ENCODE measurements at regions not wholly inside any gene's neighbourhood (a gene's known extent, or its start where the extent isn't known, plus 50 kb on each side); places are given as distances from the start of the nearest gene placed in this dataset.
"Not testable (repeated sequence)": the region's sequence is repeated elsewhere in the genome, so short reads cannot be mapped to it uniquely, and the experiment has no call there.

GRCh38 chrX:42290608-42291007 is 367.3 kb upstream of the CASK start:
- peak in 1 of 4 experiments; percentile 1 for DNase-seq

- DNase-seq, result no peak
These were observed 366.4 kb upstream of the CASK start for GRCh38 chrX:42289492-42290385.

DNA sequence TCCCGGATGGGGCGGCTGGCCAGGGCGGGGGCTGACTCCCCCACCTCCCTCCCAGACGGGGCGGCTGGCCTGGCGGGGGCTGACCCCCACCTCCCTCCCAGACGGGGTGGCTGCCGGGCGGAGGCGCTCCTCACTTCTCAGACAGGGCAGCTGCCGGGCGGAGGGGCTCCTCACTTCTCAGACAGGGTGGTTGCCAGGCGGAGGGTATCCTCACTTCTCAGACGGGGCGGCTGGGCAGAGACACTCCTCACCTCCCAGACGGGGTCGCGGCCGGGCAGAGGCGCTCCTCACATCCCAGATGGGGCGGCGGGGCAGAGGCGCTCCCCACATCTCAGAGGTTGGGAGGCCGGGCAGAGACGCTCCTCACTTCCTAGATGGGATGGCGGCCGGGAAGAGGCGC is 362.3 kb upstream of the CASK start:
- not testable (repeated sequence) for DNase-seq

- no peak for DNase-seq
These were observed 353.8 kb upstream of the CASK start for GRCh38 chrX:42276982-42277690.

GRCh38 chrX:42274151-42274550 is 350.8 kb upstream of the CASK start:
- DNase-seq, result no peak

DNA sequence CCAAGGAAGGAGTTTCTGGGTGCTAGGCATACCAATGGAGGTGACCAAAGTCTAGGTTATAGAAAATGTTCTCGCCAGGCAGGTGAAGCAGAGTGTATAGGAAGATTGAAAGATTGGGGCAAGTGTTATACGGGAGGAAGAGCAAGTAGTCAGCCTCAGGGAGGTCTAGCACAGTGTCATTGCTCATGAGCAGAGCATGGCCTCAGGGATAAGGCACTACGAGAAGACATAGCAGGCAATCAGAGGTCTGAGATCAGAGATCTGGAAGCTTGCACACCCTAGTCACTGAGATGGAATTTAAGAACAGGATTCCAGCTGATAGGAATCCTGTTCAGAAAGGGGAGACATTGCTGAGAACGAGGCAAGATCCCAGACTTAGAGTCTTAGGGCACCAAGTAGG is 350.0 kb upstream of the CASK start:
- no peak for DNase-seq

GRCh38 chrX:42269186-42269585 is 345.8 kb upstream of the CASK start:
- no peak for DNase-seq

DNA sequence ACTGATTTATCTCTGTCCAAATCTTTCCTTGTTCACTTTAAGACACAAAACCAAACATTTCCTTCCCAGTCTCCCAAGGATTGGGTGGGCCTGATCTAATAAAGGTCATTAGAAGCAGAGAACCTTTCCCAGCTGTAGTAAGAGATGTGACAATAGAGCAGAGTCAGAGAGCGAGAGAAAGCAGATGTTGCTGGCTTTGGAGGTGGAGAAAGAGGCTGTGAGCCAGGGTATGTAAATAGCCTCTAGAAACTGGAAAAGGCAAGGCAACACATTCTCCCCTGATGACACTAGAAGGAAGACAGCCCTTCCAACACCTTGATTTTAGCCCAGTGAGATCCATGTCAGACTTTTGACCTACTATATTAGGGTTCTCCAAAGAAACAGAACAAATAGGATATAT is 337.5 kb upstream of the CASK start:
- no peak for DNase-seq

GRCh38 chrX:42248226-42248625 is 324.9 kb upstream of the CASK start:
- DNase-seq, result no peak

DNA sequence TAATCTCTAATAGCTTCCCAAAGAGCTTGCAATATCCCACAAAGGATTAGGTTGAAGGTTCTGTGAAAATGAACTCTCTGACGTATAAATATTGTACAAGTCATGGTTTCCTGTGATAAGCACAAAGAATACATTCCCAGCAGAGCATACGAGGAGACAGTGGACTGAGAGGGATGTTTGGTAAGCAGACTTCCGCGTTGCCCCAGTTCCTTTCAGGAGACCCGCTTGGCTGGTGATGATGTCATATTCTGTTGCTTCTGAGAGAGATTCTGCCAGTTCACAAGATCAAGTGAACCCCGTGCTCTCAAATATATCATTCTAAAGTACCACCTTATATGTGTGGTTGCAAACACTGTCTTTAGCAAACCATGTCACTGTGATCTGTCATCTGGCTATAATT is 323.9 kb upstream of the CASK start:
- peak in 2 of 4 experiments; percentile 1 to 2 for DNase-seq

DNA sequence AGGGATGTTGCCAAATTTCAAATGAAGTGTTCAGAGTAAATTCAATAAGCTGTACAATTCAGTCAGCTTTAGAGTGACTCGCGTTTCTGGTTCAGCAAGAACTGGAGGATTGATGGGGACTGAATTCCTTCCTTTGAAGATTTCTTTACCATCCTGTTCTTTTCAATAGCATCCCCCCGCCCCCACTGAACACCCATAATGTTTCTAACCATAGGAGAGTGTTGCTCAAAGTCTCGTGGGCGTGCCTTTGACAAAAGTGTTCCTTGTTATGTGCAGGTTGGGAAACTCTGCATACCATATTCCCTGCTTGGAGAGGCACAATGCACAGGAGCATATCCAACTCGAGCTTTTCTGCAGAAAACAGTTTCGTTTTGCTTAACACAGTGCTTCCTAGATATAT is 323.5 kb upstream of the CASK start:
- peak in 1 of 4 experiments; percentile 0 for DNase-seq

DNA sequence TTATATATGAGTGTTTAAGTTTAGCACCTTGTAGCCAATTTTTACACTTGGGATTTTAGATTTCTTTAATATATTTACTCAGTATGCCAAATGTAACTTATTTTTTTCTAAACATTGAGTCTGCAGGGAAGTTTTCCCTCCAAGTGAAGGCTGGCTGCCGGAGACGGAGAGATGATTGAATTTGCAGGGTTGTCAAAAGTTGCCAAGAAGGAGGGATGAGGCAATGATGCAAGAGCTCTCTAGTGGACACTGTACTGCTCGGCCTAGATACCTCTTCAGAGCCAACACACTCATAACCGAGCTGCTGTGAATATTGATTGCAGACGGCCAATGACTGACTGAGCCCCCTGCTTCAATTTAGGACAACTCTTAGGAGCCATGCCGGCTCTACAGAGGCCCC is 318.6 kb upstream of the CASK start:
- DNase-seq, result no peak

GRCh38 chrX:42241421-42241820 is 318.1 kb upstream of the CASK start:
- no peak for DNase-seq

DNA sequence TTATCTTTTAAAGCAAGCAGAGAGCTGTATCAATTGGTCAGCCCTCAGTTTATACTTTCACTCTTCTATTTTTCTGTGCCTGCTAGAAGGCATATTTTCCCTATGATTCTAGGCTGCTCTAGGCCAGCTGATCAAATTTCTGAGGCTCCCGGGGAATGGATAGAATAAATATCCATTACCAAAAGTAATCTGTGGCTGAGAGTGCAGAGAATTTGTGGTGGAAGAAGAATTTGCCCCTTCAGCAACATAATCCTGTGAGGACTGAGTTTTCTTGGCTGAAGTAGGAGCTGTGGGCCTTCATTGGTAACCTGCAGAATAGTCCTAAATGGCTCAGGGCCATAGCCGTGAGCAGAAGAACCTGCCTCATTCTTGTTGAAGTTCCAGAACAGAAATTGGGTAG is 314.6 kb upstream of the CASK start:
- no peak for DNase-seq

DNA sequence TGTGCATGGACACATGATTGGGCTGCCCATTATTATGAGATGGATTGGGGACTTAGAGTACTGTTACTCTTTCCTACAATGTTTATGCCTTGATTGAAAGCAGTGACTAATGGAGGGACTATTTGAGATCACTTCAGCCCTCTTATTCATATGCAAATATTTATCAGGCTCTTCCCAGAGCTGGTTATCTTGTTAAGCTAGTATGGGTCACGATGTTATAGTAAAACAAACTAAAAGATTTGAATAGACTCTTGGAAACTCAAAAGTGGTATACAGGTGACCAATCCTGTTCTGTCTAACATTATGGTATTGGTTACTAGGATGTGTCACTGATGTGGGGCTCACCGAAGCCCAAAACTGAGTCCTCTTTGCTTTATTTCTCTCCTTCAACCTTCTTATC is 306.2 kb upstream of the CASK start:
- no peak for DNase-seq

GRCh38 chrX:42220666-42221065 is 297.3 kb upstream of the CASK start:
- DNase-seq, result no peak

DNA sequence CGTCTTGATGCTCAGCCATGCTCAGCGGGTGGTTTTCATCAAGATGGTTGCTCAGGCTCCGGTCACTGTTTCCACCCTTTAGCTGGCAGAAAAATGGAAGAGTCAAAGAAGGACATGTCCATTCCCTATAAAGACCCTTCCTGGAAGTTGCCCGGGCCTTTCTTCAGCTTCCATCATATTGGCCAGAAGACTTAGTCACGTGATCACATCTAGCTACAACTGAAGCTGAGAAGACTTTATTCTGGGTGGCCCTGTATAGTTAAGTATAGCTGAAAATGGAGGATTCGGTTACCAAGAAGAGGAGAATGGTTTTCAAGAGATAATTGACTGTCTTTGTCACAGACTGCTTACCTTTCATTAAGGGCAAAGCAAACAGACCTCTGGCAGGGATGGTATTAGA is 296.7 kb upstream of the CASK start:
- DNase-seq, result no peak

- DNase-seq, result no peak
These were observed 295.9 kb upstream of the CASK start for GRCh38 chrX:42219231-42219630.

DNA sequence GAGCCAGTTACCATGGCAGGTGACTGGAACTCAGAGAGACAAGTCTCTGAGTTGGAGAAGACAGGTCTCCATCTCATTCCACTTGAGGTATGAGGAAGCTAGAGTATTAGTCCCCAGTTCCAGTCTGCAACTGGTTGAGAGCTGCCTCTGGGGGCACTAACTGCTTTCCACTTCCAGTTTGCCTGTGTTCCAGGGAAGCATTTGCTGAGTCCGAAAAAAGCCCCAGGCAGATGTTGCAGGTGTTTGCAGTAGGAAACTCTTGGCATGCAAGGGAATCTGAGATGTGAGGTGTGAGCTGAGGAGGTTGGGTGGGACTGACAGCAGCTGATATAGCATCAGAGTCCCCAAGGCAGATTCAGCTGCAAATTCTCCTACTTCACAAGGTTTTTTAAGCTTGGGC is 272.2 kb upstream of the CASK start:
- DNase-seq, result no peak

DNA sequence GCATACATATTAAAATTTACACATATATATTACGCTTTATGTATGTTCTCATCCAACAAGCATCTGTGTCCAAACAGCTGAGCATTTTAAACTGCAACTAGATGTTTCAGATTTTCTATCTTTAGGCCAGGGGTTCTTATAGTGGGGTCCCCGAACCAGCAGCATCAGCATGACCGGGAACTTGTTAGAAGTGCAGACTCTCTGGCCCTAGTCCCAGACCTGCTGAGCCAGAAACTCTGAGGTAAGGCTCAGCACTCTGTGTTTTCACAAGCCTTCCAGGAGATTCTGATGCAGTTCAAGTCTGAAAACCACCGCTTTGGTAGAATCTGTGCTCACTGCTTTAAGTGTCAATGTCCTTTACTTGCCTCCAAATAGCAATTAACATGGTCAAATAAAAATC is 266.2 kb upstream of the CASK start:
- no peak for DNase-seq

GRCh38 chrX:42188730-42189129 is 265.4 kb upstream of the CASK start:
- no peak for DNase-seq

DNA sequence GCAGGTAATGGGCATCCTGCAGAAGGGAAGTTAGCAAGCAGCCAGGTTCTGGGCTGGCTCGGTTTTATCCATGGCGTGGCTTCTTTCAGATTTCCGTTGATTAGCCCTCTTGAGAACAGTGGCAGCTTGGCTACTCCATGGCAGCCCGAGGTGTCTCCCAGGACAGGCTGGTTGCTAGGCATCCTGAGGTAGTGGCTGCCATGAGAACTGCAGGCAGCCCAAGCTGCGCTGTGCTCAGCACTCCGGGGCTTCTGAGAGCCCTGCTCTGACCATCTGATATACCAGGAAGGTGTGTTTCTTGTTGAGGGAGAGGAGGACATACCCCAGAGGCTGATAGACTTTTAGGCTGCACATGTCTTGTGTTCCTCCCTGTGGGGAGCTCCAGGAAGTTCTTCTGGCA is 253.4 kb upstream of the CASK start:
- no peak for DNase-seq

DNA sequence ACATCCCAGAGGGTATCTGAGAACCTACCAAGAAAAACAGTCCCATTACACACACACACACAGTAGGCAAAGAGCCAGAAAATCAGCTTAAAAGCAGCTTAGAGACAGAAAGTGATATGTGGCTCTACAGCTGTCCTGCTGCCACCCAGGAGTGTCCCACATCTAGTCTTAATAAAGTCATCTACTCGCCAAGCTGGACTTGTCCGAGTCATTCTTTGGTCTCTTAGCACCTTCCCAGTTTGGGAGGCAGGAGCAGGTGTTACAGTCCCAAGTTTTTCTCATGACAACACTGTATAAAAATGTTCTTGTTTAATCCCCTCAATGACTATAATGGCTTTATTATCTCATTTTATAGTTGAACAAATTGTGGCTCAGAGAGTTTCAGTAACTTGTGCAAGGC is 252.5 kb upstream of the CASK start:
- no peak for DNase-seq

DNA sequence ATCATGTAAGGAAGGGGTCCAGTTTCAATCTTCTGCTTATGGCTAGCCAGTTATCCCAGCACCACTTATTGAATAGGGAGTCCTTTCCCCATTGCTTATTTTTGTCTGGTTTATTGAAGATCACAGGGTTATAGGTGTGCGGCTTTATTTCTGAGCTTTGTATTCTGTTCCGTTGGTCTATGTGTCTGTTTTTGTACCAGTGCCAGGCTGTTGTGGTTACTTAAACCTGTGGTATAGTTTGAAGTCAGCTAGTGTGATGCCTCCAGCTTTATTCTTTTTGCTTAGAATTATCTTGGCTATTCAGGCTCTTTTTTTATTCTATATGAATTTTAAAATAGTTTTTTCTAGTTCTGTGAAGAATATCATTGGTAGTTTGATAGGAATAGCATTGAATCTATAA is 234.6 kb upstream of the CASK start:
- DNase-seq, result not testable (repeated sequence)

Measured in suppressor macrophage (primary cell).